SU-DHL-6 (cell line): ENCODE measurements at regions not wholly inside any gene's neighbourhood (a gene's known extent, or its start where the extent isn't known, plus 50 kb on each side); places are given as distances from the start of the nearest gene placed in this dataset.

ENCODE experiments used
- CTCF ChIP-seq: fragments of 200-600 bp; sonication (generic); IDR thresholded peaks from one replicate; pipeline ENCODE4 v1.5.1; 2017; ENCODE audit warnings: antibody characterized with exemption, mild to moderate bottlenecking, low read length, moderate library complexity; ENCODE audit not compliant: insufficient read depth, poor library complexity, severe bottlenecking
- EZH2phosphoT487 ChIP-seq: fragments of 200-600 bp; sonication (generic), shearing (Covaris generic); conservative IDR thresholded peaks from 2 replicates; pipeline ENCODE4 v1.6.1; 2018; ENCODE audit warnings: mild to moderate bottlenecking, antibody characterized with exemption, low read length, moderate library complexity, mixed read lengths

- no peak for TF ChIP-seq CTCF
- no peak for TF ChIP-seq EZH2phosphoT487
Observed at GRCh38 chr13:53298396-53298795, 269.8 kb downstream of the OLFM4 start.
